ENCODE measurements at regions not wholly inside any gene's neighbourhood (a gene's known extent, or its start where the extent isn't known, plus 50 kb on each side); places are given as distances from the start of the nearest gene placed in this dataset.

DNA sequence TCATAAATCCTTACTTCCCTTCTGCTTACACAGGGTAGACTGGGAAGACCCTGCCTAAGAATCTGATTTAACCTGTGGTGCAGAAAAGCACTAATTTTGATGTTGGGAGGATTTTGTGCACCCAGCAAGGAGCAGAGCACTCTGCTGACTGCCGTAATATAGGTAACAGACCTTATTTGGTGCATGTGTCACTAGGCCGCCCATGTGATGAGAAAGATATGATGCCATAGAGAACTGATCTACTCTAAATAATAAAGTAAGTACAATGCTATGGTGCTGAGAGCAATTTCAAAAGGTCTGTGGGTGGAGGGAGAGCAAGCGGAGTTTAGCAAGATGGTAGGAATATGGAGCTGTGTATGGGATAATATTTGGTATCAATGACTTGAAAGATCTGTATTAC is 1663.6 kb upstream of the SEL1L start:
- H3F3A ChIP-seq (replicated peaks; ENCODE audit: low read depth): no peaks in the 10 kb centered on the region
- Mint-ChIP-seq H3K4me1 (peaks cover 12% of the 10 kb centered on the region; the same call in 2 of the 3 replicates), H3K27me3 (ENCODE audit: insufficient read depth, low read depth, poor library complexity) (no peaks in the 10 kb centered on the region), H3K9me3 (peaks cover 3% of the 10 kb centered on the region; the same call in 1 of the 3 replicates), H3K27ac (no peak overlapping the region; the same call in 1 of the 2 replicates), H3K4me3 (no peak overlapping the region), H3K36me3 (ENCODE audit: low read depth) (no peaks in the 10 kb centered on the region)
- no peak for ATAC-seq
- TF ChIP-seq NANOG (IDR thresholded peaks at IDR 0.05; ENCODE audit: borderline replicate concordance) (no peak), REST (IDR thresholded peaks at IDR 0.05; ENCODE audit: unreplicated experiment) (no peak)
- H3K4me3 ChIP-seq: no peak overlapping the region
- no peaks in the 10 kb centered on the region for H3K9me2 ChIP-seq (ENCODE audit: insufficient read depth)
- no peaks in the 10 kb centered on the region for H4K20me1 ChIP-seq (replicated peaks; ENCODE audit: insufficient read depth)
- H2AFZ ChIP-seq: no peak overlapping the region
- no peaks in the 10 kb centered on the region for H3K27me3 ChIP-seq (ENCODE audit: insufficient read depth)
- H3K79me2 ChIP-seq (replicated peaks; ENCODE audit: insufficient read depth): no peaks in the 10 kb centered on the region
- no peaks in the 10 kb centered on the region for H3K36me3 ChIP-seq (ENCODE audit: insufficient read depth)
- no peak overlapping the region for H3K27ac ChIP-seq (ENCODE audit: low read depth)
- DNase-seq (ENCODE audit: low spot score): no peak
- no peaks in the 10 kb centered on the region; the same call in 1 of the 2 replicates for H3K4me1 ChIP-seq (ENCODE audit: insufficient read depth)
- no peak overlapping the region for H3K4me2 ChIP-seq

DNA sequence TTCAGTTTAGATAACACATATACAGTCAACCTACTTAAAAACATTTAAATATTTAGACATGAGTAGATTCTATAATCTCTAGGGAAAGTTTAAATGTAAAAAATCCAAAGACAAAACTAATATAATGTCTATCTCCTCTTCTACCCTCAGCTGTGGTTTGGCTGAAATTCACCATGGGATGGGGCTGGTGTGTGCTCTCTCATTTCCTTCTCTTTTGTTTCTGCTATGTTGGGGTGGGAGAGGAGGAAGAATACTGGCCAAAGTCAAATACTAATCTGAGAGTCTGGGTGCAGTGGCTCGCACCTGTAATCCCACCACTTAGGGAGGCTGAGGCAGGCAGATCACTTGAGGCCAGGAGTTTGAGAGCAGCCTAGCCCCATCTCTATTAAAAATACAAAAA is 1673.9 kb upstream of the SEL1L start:
- peaks cover 4% of the 10 kb centered on the region for H3K4me1 ChIP-seq (ENCODE audit: insufficient read depth)
- H3K27ac Mint-ChIP-seq: no peak overlapping the region
- no peak for ATAC-seq
- TF ChIP-seq STAT1 (IDR thresholded peaks at IDR 0.05; ENCODE audit: unreplicated experiment): no peak
- TF ChIP-seq NANOG (IDR thresholded peaks at IDR 0.05; ENCODE audit: borderline replicate concordance): no peak
- no peak for TF ChIP-seq CTCF (conservative IDR thresholded peaks at IDR 0.05; ENCODE audit: low read depth in 2 of 2)
- TF ChIP-seq ZNF462 (CRISPR knock-in tag; IDR thresholded peaks at IDR 0.05): no peak
- TF ChIP-seq ZNF331 (CRISPR knock-in tag; IDR thresholded peaks at IDR 0.05; ENCODE audit: low read depth): no peak
- TF ChIP-seq ETS1 (IDR thresholded peaks at IDR 0.05): no peak
- TF ChIP-seq POLR2AphosphoS5 (IDR thresholded peaks at IDR 0.05; ENCODE audit: low read depth): no peak
- no peak for TF ChIP-seq CREB1 (CRISPR knock-in tag; IDR thresholded peaks at IDR 0.05; ENCODE audit: low read depth)
- no peak for TF ChIP-seq JUNB (IDR thresholded peaks at IDR 0.05; ENCODE audit: unreplicated experiment)

More for the DNA sequence above, 1673.9 kb upstream of the SEL1L start:
- no peak for DNase-seq (ENCODE audit: low spot score)
- Mint-ChIP-seq H3K36me3 (ENCODE audit: low read depth) (no peaks in the 10 kb centered on the region), H3K4me1 (peaks cover 14% of the 10 kb centered on the region), H3K27me3 (ENCODE audit: insufficient read depth, low read depth, poor library complexity) (no peaks in the 10 kb centered on the region), H3K9me3 (no peaks in the 10 kb centered on the region; the same call in 2 of the 3 replicates), H3K4me3 (no peak overlapping the region)
- Histone ChIP-seq H3K27ac (ENCODE audit: low read depth) (no peak overlapping the region), H3F3A (replicated peaks; ENCODE audit: low read depth) (no peaks in the 10 kb centered on the region), H3K27me3 (ENCODE audit: insufficient read depth) (no peaks in the 10 kb centered on the region), H3K9me2 (ENCODE audit: insufficient read depth) (no peaks in the 10 kb centered on the region), H2AFZ (peak overlapping the region; percentile 3), H3K36me3 (ENCODE audit: insufficient read depth) (no peaks in the 10 kb centered on the region), H4K20me1 (replicated peaks; ENCODE audit: insufficient read depth) (no peaks in the 10 kb centered on the region), H3K4me3 (no peak overlapping the region), H3K79me2 (replicated peaks; ENCODE audit: insufficient read depth) (no peaks in the 10 kb centered on the region), H3K4me2 (no peak overlapping the region)

Measured in GM23338 (cell line).